Stimulated activated naive CD8-positive, alpha-beta T cell treated with anti-CD3 and anti-CD28 coated beads, Interleukin-15, amount 100 ng/mL, for 72 hours (primary cell): ENCODE measurements at regions not wholly inside any gene's neighbourhood (a gene's known extent, or its start where the extent isn't known, plus 50 kb on each side); places are given as distances from the start of the nearest gene placed in this dataset.
"Not testable (repeated sequence)": the region's sequence is repeated elsewhere in the genome, so short reads cannot be mapped to it uniquely, and the experiment has no call there.

Experiments used
- ATAC-seq: fragments of 150-1000 bp; cut with Tn5 transposase; 2 replicates; pipeline ENCODE4 v1.10.0; 2021; ENCODE audit warnings: mild to moderate bottlenecking, moderate library complexity
- DNase-seq, 2 donors: peaks; one replicate each; pipeline ENCODE4 v3.0.0; 2021 to 2022
- H3K27ac Mint-ChIP-seq, 2 donors: one replicate each; pipeline ENCODE4 v1.8.0; 2022; ENCODE audit warnings: mild to moderate bottlenecking in 2 of 2, mixed read lengths in 2 of 2, moderate library complexity in 2 of 2
- H3K27me3 Mint-ChIP-seq: one replicate; pipeline ENCODE4 v1.8.0; 2022; ENCODE audit warnings: mixed read lengths
- H3K4me1 Mint-ChIP-seq: one replicate; pipeline ENCODE4 v1.8.0; 2022; ENCODE audit warnings: mild to moderate bottlenecking, mixed read lengths
- H3K4me3 Mint-ChIP-seq, 2 donors: one replicate each; pipeline ENCODE4 v1.8.0; 2022; ENCODE audit warnings: mild to moderate bottlenecking in 2 of 2, mixed read lengths in 2 of 2, moderate library complexity in 1 of 2
- H3K9me3 Mint-ChIP-seq, 2 donors: one replicate each; pipeline ENCODE4 v1.8.0; 2022; ENCODE audit warnings: mixed read lengths in 2 of 2

DNA sequence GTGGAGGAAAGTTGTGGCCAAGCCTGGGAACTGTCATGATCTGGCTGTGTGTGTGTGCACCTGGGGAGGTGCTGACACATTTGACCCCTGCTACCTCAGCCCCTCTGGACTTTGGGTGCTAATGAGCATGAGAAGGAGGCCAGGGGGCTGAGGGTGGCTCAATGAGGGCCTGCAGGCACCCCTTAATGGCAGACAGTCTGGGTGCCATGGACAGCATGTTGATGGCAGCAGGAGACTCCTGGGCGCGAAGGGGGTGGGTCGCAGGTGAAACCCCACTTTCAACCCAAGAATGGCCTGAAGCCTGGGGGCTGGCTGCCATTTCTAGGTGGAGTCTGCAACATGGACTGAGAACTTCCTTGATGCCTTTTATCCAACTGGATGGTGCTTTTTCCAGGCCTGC lies 216.4 kb upstream of the TRPC4 start:
- Mint-ChIP-seq H3K27ac (no peak overlapping the region), H3K4me3 (no peak overlapping the region), H3K27me3 (no peaks in the 10 kb centered on the region), H3K9me3 (peaks cover 10 to 35% of the 10 kb centered on the region in 2 donors), H3K4me1 (no peaks in the 10 kb centered on the region)
- DNase-seq (no peak), ATAC-seq (no peak)

DNA sequence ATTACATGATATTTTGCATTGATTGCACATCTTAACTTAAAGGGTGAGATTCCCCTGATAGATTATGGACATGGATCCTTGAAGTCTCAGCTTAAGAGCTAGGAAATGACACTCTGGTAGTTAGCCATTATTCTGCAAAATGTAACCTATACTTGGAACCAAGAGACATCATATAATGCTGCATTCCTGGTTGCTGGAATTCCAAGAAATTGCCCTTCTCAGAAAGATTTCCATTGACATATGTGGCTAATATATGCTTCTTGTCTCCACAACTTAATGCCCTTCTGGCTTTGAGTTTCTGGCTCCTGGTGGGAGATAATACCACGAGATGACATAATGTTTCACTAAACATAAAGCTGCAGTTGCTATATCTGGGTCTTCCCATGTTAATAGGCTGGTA lies 204.4 kb upstream of the TRPC4 start:
- no peak for ATAC-seq
- Mint-ChIP-seq H3K9me3 (peaks cover 19 to 31% of the 10 kb centered on the region in 2 donors), H3K27ac (no peak overlapping the region), H3K4me1 (no peaks in the 10 kb centered on the region), H3K27me3 (no peaks in the 10 kb centered on the region), H3K4me3 (no peak overlapping the region)
- no peak for DNase-seq

DNA sequence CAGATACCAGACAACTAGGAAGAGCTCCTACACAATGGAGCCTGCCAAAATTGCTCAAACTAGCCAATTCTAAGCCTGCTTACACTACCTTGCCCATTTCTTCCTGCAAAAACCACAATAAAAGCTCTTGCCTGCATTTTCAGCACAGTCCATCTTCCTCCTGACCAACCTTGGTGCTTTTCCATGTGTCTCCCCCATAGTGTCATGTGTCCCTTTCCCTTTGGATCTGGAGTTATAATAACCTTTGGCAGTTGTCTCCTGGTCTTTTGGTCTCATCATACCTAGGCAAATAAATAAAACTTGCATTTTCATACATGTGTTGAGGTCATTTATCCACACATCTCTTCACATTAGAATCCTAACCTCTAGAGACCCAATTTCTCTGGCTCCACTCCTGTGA lies 203.1 kb upstream of the TRPC4 start:
- Mint-ChIP-seq H3K27ac (no peak overlapping the region), H3K27me3 (no peaks in the 10 kb centered on the region), H3K4me3 (no peak overlapping the region), H3K9me3 (peaks cover 20 to 27% of the 10 kb centered on the region in 2 donors), H3K4me1 (no peaks in the 10 kb centered on the region)
- DNase-seq = no peak
- ATAC-seq = no peak

DNA sequence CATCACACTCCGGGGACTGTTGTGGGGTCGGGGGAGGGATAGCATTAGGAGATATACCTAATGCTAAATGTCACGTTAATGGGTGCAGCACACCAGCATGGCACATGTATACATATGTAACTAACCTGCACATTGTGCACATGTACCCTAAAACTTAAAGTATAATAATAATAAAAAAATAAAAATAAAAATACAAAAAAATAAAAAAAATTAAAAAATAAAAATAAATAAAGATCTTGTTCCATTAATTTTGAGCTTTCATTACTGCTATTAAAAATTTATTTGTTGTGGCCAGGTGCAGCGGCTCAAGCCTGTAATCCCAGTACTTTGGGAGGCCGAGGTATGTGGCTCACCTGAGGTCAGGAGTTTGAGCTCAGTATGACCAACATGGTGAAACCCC lies 201.8 kb upstream of the TRPC4 start:
- H3K4me1 Mint-ChIP-seq, ATAC-seq, H3K27me3 Mint-ChIP-seq, DNase-seq, H3K4me3 Mint-ChIP-seq, H3K27ac Mint-ChIP-seq: not testable (repeated sequence)
- peaks cover 24 to 29% of the 10 kb centered on the region in 2 donors for H3K9me3 Mint-ChIP-seq

DNA sequence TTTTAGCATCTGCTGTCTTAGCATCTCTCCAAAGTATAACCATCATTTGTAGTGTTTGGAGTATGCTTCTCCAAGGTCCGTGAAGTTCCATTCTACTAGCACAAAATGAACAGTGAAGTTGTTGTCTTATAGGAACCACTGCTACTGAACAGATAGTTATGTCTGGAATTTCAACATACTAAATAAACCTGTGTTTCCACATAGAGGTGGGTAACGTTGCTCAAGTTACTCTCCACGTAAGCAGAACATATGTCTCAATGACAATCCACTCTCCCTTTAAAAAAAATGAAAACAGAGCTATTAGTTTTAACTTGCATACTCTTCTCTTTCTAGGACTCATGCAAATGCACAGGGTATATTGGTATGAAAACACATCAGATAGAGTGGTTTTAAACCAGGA lies 184.3 kb upstream of the TRPC4 start:
- no peaks in the 10 kb centered on the region for H3K27me3 Mint-ChIP-seq
- H3K9me3 Mint-ChIP-seq = peaks cover 6 to 11% of the 10 kb centered on the region in 2 donors
- DNase-seq (no peak), ATAC-seq (no peak)
- no peak overlapping the region for H3K4me3 Mint-ChIP-seq
- H3K4me1 Mint-ChIP-seq = no peaks in the 10 kb centered on the region
- no peak overlapping the region for H3K27ac Mint-ChIP-seq

DNA sequence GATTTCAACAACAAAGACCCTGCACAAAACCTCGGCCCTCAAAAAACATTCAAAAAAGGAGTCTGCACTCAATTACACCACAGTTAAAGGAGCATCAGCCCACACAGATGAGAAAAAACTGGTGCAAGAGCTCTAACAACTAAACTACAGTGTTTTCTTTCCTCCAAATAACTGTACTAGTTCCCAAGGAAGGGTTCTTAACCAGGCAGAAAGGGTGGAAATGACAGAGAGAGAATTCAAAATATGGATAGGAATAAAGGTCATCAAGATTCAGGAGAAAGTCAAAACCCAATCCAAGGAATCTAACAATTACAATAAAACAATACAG lies 176.4 kb upstream of the TRPC4 start:
- H3K4me1 Mint-ChIP-seq = no peaks in the 10 kb centered on the region
- no peak for ATAC-seq
- peaks cover 23 to 43% of the 10 kb centered on the region in 2 donors for H3K9me3 Mint-ChIP-seq

DNA sequence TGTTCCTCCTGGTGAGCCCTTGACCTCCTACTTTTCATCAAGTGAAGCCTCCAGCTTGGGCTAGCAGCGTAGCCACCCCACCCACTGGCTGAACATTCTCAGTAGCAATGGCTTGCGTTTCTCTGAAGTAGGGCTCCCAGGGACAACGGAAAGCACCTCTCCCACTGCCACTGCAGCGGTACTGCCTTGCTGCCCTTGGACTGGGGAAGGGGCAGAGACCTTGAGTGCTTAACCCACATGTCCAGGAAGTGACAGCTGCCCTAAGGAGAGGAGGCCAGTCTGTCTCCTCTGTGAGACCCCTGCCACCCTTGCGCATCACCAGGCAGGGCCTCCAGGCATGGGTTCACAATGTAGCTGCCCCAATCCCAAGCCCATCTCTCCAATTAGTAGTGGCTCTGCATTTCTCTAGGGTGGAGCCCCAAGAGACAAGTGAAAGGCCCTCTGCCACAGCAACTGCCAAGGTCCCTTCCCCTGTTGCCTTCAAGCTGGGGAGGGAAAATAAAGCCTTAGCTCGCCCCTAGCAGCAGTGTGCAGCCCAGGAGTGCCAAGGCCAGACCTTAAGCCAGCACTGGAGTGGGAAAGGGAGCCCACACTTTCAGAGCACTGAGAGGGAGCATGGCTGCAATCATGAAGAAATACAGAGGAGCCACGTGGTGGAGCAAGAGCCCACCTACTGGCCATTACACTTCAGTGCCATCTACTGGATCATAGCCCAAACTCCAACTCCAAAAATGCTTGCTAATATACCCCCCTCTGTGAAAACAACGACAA lies 175.9 kb upstream of the TRPC4 start:
- Mint-ChIP-seq H3K4me1 (no peaks in the 10 kb centered on the region), H3K4me3 (no peak overlapping the region), H3K27me3 (no peaks in the 10 kb centered on the region), H3K9me3 (peaks cover 23 to 37% of the 10 kb centered on the region in 2 donors), H3K27ac (peak overlapping the region in 1 of 2 donors; percentile 76)
- no peak for ATAC-seq
- DNase-seq = no peak

More for the DNA sequence above, 176.4 kb upstream of the TRPC4 start:
- Mint-ChIP-seq H3K4me3 (no peak overlapping the region), H3K27me3 (no peaks in the 10 kb centered on the region), H3K27ac (no peak overlapping the region)
- no peak for DNase-seq

DNA sequence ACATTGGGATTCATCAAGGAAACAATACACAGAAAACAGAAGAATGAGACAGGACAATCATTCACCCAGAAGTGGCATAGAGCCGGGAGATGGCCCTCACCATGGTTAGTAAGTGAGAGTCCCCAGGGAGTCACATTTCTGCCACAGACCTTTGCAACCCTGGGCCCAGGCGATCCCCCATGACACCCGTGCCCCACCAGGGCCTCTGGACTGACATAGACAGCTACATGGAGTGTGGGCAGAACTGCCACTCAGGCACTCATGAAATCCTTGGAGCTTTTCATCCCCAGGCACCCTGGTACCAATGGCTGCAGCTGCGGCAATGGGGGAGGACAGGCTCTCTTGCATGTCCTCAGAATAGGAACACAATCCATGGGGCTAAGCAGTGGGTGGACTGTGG lies 174.5 kb upstream of the TRPC4 start:
- H3K27me3 Mint-ChIP-seq = no peaks in the 10 kb centered on the region
- no peak for DNase-seq
- peaks cover 17 to 32% of the 10 kb centered on the region in 2 donors for H3K9me3 Mint-ChIP-seq
- ATAC-seq = no peak
- H3K27ac Mint-ChIP-seq = no peak overlapping the region
- H3K4me1 Mint-ChIP-seq = no peaks in the 10 kb centered on the region
- no peak overlapping the region for H3K4me3 Mint-ChIP-seq

DNA sequence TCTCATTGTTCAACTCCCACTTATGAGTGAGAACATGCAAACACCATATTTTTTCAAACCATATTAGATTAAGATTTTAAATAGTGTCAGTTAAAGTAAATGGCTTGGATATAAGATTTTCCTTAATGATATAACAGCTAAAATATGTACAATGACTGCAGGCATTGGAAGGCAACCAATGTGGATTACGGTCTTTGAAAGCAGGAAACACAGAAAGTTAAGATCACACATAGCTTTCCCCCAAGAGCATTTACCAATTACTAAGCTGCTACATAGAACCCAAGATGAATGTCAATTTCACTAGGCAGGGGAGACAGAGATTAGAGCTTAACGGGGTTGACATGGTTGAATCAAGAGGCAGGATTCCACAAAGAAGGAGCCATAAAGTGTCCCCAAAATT lies 173.2 kb upstream of the TRPC4 start:
- H3K27ac Mint-ChIP-seq = no peak overlapping the region
- no peaks in the 10 kb centered on the region for H3K27me3 Mint-ChIP-seq
- peaks cover 17 to 26% of the 10 kb centered on the region in 2 donors for H3K9me3 Mint-ChIP-seq
- ATAC-seq (no peak), DNase-seq (no peak)
- no peaks in the 10 kb centered on the region for H3K4me1 Mint-ChIP-seq
- H3K4me3 Mint-ChIP-seq = no peak overlapping the region

DNA sequence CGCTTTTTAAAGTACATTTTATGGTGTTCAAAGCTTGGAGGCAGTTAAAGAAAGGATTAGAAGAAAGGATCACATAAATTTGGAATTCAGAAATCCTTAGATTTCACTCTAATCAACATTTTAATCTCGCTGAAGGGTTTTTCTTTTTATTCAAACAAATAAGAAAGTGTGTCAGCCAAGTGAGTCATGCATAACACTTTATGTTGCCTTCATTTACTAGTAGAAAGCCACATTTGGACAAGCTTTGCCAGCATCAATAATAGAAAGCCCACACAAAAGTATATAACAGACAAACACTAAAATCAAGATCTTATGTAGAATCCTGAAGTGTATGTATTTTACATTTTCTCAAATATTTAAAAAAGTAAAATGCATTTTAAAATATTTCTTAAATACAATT lies 154.9 kb upstream of the TRPC4 start:
- ATAC-seq (no peak), DNase-seq (no peak)
- Mint-ChIP-seq H3K4me3 (no peak overlapping the region), H3K27ac (no peak overlapping the region), H3K27me3 (no peaks in the 10 kb centered on the region), H3K4me1 (no peaks in the 10 kb centered on the region), H3K9me3 (peaks cover 42 to 51% of the 10 kb centered on the region in 2 donors)

DNA sequence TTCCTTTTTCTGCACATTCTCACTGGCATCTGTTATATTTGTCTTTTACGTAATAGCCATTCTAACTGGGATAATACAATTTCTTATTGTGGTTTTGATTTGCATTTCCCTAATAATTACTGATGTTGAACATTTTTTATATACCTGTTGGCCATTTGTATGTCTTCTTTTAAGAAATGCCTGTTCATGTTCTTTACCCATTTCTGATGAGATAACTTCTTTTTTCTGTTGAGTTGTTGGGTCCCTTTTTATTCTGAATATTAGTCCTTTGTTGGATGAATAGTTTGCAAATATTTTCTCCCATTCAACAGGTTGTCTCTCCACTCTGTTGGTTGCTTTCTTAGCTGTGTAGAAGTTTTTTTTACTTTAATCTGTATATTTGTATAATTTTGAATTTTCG lies 147.7 kb upstream of the TRPC4 start:
- DNase-seq = no peak
- Mint-ChIP-seq H3K4me1 (no peaks in the 10 kb centered on the region), H3K9me3 (peaks cover 31 to 54% of the 10 kb centered on the region in 2 donors), H3K4me3 (no peak overlapping the region), H3K27ac (no peak overlapping the region), H3K27me3 (no peaks in the 10 kb centered on the region)
- ATAC-seq = no peak

DNA sequence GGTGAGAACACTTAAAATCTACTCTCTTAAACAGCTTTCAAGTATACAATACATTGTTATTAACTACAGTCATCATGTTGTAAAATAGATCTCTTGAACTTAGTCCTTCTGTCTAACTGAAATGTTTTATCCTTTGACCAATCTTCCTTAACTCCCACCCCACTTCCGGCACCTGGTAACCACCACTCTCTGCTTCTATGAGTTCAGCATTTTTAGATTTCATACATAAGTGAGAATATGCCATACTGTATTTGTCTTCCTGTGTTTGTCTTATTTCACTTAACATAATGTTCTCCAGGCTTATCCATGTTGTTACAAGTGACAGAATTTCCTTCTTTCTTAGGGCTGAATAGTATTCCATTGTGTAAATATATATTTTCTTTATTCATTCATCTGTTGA lies 144.1 kb upstream of the TRPC4 start:
- H3K27ac Mint-ChIP-seq = no peak overlapping the region
- no peaks in the 10 kb centered on the region for H3K4me1 Mint-ChIP-seq
- no peak overlapping the region for H3K4me3 Mint-ChIP-seq
- no peaks in the 10 kb centered on the region for H3K27me3 Mint-ChIP-seq
- peaks cover 0 to 24% of the 10 kb centered on the region in 2 donors for H3K9me3 Mint-ChIP-seq
- no peak for DNase-seq
- ATAC-seq = no peak

DNA sequence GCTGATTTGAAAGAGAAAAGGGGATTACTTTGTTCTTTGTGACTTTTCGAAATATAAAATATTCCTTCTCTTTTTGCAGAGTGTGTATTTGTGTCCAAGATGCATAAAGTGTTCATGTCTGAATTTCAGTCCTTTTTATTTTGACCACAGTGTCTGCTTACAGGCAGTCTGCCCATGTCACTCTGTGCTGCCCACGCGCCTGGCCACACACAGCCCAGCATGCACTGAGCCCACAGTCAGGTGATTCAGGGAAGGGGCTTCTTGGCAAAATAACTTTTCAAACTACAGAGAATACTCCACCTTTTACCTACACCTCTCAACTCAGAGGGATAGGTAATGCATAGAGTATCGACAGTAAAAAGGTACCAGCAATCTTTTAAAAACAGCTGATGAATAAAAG lies 142.5 kb upstream of the TRPC4 start:
- peaks cover 0 to 14% of the 10 kb centered on the region in 2 donors for H3K9me3 Mint-ChIP-seq
- DNase-seq = no peak
- no peaks in the 10 kb centered on the region for H3K27me3 Mint-ChIP-seq
- ATAC-seq = no peak
- no peak overlapping the region for H3K4me3 Mint-ChIP-seq
- H3K27ac Mint-ChIP-seq = no peak overlapping the region
- no peaks in the 10 kb centered on the region for H3K4me1 Mint-ChIP-seq

DNA sequence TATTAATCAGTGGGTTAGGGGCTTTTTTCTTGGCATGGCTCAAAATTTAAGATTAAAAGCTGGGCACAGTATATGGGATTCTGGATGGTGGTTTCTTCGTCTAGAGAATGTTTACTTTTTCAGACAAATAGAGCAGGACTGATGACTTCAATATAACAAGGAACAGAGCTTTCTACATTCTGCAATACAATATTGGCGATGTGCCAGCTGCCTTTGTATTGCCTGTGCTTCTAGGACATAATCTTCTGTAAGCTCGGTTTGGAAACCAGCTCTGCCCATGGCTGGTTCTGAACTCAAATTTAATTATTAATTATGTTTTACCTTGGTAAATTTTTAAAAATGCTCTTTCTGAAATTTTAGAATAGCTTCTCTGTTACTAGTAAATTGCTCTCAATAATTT lies 139.1 kb upstream of the TRPC4 start:
- no peak for ATAC-seq
- H3K27ac Mint-ChIP-seq = no peak overlapping the region
- peaks cover 0 to 6% of the 10 kb centered on the region in 2 donors for H3K9me3 Mint-ChIP-seq
- no peak overlapping the region for H3K4me3 Mint-ChIP-seq
- no peaks in the 10 kb centered on the region for H3K4me1 Mint-ChIP-seq
- DNase-seq = no peak
- H3K27me3 Mint-ChIP-seq = no peaks in the 10 kb centered on the region

DNA sequence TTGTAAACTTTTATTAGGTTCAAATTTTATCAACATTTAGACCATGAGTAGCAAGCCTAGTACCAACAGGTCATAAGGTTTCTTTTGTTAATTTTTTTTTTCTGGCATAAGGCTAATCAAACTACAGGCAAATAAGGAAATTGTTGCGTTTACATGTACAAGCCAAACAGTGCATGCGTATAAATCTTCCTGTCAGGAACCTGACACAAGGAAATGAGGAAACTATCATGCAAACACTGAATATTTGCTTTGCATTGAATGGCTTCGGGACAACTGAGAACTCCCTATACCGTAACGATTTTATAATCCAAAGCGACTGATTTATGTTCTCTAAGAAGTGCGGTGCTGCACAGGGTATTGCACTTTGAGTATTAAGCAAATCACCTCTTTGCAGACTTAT lies 133.0 kb upstream of the TRPC4 start:
- no peak overlapping the region for H3K27ac Mint-ChIP-seq
- peaks cover 0 to 5% of the 10 kb centered on the region in 2 donors for H3K9me3 Mint-ChIP-seq
- no peaks in the 10 kb centered on the region for H3K27me3 Mint-ChIP-seq
- H3K4me1 Mint-ChIP-seq = no peaks in the 10 kb centered on the region
- no peak overlapping the region for H3K4me3 Mint-ChIP-seq
- ATAC-seq = no peak
- DNase-seq = no peak

DNA sequence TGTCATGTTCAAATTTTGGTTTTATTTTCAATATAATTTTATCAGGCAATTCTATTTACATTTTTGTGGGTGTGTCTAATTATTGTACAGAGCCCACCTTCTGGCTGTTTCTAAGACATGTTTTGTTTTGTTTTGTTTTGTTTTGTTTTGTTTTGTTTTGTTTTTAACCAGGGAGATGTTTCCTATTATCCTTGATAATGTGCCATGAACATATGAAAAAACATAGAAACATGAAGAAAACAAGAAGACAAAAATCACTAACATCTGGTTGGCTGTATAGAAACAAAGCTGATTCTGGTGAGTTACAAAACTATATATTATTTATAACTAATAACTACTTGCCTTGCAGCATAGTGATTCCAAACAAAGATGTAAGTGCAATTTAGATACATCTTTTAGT lies 128.1 kb upstream of the TRPC4 start:
- no peaks in the 10 kb centered on the region for H3K4me1 Mint-ChIP-seq
- DNase-seq = no peak

DNA sequence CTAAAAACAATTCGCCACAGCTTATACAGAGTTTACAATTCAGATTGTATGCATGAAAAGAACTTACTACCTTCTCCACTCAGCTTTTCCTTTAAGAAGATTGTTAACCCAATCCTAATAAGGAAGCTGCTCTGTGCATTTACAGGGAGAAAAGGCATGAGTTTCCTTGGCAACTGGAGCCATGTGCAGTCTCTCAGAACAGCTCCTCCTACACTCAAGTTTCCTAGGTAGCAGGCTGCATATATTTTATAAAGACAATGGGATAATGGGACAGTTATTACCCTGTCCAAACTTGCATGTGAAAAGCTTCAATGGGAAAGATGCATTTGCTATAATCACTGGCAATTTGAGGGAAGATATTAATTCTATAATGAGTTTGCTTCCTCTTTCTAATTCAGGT lies 125.5 kb upstream of the TRPC4 start:
- H3K27me3 Mint-ChIP-seq = no peaks in the 10 kb centered on the region
- DNase-seq = no peak

More for the DNA sequence above, 128.1 kb upstream of the TRPC4 start:
- no peak for ATAC-seq
- no peak overlapping the region for H3K27ac Mint-ChIP-seq
- peaks cover 0 to 5% of the 10 kb centered on the region in 2 donors for H3K9me3 Mint-ChIP-seq
- no peaks in the 10 kb centered on the region for H3K27me3 Mint-ChIP-seq
- H3K4me3 Mint-ChIP-seq = no peak overlapping the region

More for the DNA sequence above, 125.5 kb upstream of the TRPC4 start:
- Mint-ChIP-seq H3K4me3 (no peak overlapping the region), H3K4me1 (no peaks in the 10 kb centered on the region), H3K9me3 (peaks cover 0 to 5% of the 10 kb centered on the region in 2 donors), H3K27ac (no peak overlapping the region)
- no peak for ATAC-seq
